Heart right ventricle (tissue), 16 donors: ENCODE measurements at regions not wholly inside any gene's neighbourhood (a gene's known extent, or its start where the extent isn't known, plus 50 kb on each side); places are given as distances from the start of the nearest gene placed in this dataset.
"Not testable (repeated sequence)": the region's sequence is repeated elsewhere in the genome, so short reads cannot be mapped to it uniquely, and the experiment has no call there.

Experiments
- ATAC-seq, 8 donors: fragments of 200-7000 bp; cut with Tn5 transposase; one replicate each; pipeline ENCODE4 v1.9.1; 2020; ENCODE audit warnings: mild to moderate bottlenecking in 8 of 8, moderate library complexity in 8 of 8, moderate number of reproducible peaks in 1 of 8
- DNase-seq, 2 donors: peaks; one replicate each; pipeline ENCODE4 v3.0.0-alpha.2; 2020
- H3K27ac ChIP-seq, 10 donors: fragments of 200-600 bp; sonication (generic) in 2 of 10; one replicate each; pipeline versions ENCODE4 v1.5.0 to v1.8.0; 2020 to 2022; ENCODE audit warnings: mild to moderate bottlenecking in 3 of 10
- H3K27me3 ChIP-seq, 7 donors: fragments of 200-600 bp; one replicate each; pipeline ENCODE4 v1.8.0; 2021 to 2022; ENCODE audit warnings: mild to moderate bottlenecking in 2 of 7
- H3K36me3 ChIP-seq, 9 donors: fragments of 200-600 bp; sonication (generic) in 1 of 9; one replicate each; pipeline versions ENCODE4 v1.5.0 to v1.8.0; 2020 to 2022; ENCODE audit warnings: mild to moderate bottlenecking in 2 of 9
- H3K4me1 ChIP-seq, 9 donors: fragments of 200-600 bp; sonication (generic) in 1 of 9; one replicate each; pipeline versions ENCODE4 v1.5.0 to v1.8.0; 2020 to 2022; ENCODE audit warnings: mild to moderate bottlenecking in 4 of 9
- H3K4me3 ChIP-seq, 10 donors: fragments of 200-600 bp; sonication (generic) in 2 of 10; one replicate each; pipeline versions ENCODE4 v1.5.0 to v1.8.0; 2020 to 2022; ENCODE audit warnings: mild to moderate bottlenecking in 7 of 10, moderate library complexity in 2 of 10
- H3K9me3 ChIP-seq, 11 donors: fragments of 200-600 bp in 10 of 11; sonication (generic) in 2 of 11; one replicate each; pipeline versions ENCODE4 v1.5.0 to v1.8.0; 2013 to 2022; ENCODE audit warnings: mild to moderate bottlenecking in 2 of 11, control low read depth in 1 of 11, moderate library complexity in 1 of 11
- CTCF ChIP-seq, 9 donors: fragments of 200-600 bp; sonication (generic) in 2 of 9; IDR thresholded peaks; one replicate each; pipeline versions ENCODE4 v1.5.0 to v1.8.0; 2021 to 2022; ENCODE audit warnings: antibody characterized with exemption in 9 of 9, mild to moderate bottlenecking in 5 of 9, moderate library complexity in 1 of 9
- WGBS, 2 donors: extraction: QIAGEN DNeasy Blood & Tissue Kit; methylation state at CpG; one replicate each; pipeline ENCODE4 v1.1.7; 2013; ENCODE audit warnings: inconsistent platforms in 1 of 2; 5-methylcytosine and 5-hydroxymethylcytosine counted together
- intact Hi-C, 10 donors: fragments of 100-400 bp; cut with DNase I; formaldehyde crosslinking; loops; one replicate each; pipeline versions ENCODE4 v1.11.1 to v1.14.2; 2022
- donor health status: Arrhythmogenic right ventricular cardiomyopathy.
- donor health status: ischemic (EF 13 %, LVEDD 7.1; RV severe dilation, severe dysfunction).
- donor health status: healthy with polysubstance abuse.
- donor health status: DM: no; HTN: yes; CAD: no.
- donor health status: DM: no; HTN: no; CAD: no.
- donor health status: ischemic (EF 25% LVEDD 6.9; RV normal size, moderate dysfunction).
- donor health status: ischemic (EF 25% LVEDD 5.7; RV mildly dilated, moderate dysfunction).
- donor health status: healthy.
- donor health status: DM: yes; HTN: yes; CAD: no.
- donor health status: Ischemic cardiomyopathy.
- donor health status: ischemic (EF 35%, LVEDD 5.7; RV mildly dilated, moderate dysfunction).
- donor health status: nonischemic (EF 11% LVEDD 7.7; RV severe dilation, severe dysfunction).
- donor health status: DM: yes; HTN: yes; CAD: no.
- donor health status: PGD.
- donor health status: ischemic (EF 29% LVEDD 5.4; RV normal size, mild dysfunction).
- donor health status: nonischemic (EF 23%, LVEDD 6.1; RV moderate dilation, normal function).

- H3K27me3 ChIP-seq, result no peaks in the 10 kb centered on the region
- intact Hi-C loops, result loop anchor here in 1 of 10 donors (10.0 kb wide), 1 partner anchor 718 kb away; no protein-coding TSS in a partner anchor
- peak overlapping the region in 1 of 10 donors; percentile 34 for H3K27ac ChIP-seq
- peak in 1 of 2 donors; percentile 5 for DNase-seq
- WGBS, 2 donors, result 55 to 73% methylated on average over 7 of the region's 7 CpGs
- no peaks in the 10 kb centered on the region for H3K36me3 ChIP-seq
- H3K9me3 ChIP-seq, result no peaks in the 10 kb centered on the region
- no peak for ATAC-seq
- peaks cover 0 to 14% (median 6%) of the 10 kb centered on the region in 9 donors for H3K4me1 ChIP-seq
- no peak for TF ChIP-seq CTCF (IDR thresholded peaks at IDR 0.05)
- H3K4me3 ChIP-seq, result no peak overlapping the region
Observed at GRCh38 chr1:187842406-187843165, 1013.8 kb downstream of the PLA2G4A start.

- Histone ChIP-seq H3K27ac (no peak overlapping the region), H3K27me3 (no peaks in the 10 kb centered on the region), H3K4me1 (peaks cover 0 to 11% (median under 1%) of the 10 kb centered on the region in 9 donors), H3K36me3 (no peaks in the 10 kb centered on the region), H3K4me3 (no peak overlapping the region), H3K9me3 (no peaks in the 10 kb centered on the region)
- DNase-seq (no peak), ATAC-seq (no peak)
- TF ChIP-seq CTCF (IDR thresholded peaks at IDR 0.05), result no peak
- intact Hi-C loops, result loop anchor here in 1 of 10 donors (10.0 kb wide), 1 partner anchor 720 kb away; no protein-coding TSS in a partner anchor
- WGBS, 2 donors, result 86 to 87% methylated on average over 3 of the region's 3 CpGs
Observed at GRCh38 chr1:187844313-187844712, 1015.6 kb downstream of the PLA2G4A start.

DNA sequence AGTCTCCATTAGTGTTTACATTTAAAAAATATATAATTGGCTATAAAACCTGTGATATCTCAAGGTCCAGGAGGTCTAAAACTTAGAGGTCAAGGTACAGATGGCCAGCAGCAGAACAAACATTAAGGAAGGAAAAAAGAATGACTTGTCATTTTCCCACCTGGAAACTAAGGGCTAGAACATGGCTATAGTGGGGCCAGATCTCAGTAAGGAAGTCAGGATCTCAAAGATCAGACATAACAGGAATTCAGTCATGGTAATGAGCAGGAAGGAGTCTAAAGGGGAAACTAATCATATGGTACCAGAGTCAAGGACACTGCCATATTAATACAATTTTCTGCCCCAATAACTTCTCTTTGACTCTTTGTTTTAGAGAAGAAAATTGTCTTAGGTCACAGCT, 1018.8 kb downstream of the PLA2G4A start:
- Histone ChIP-seq H3K9me3 (peaks cover 0 to 8% (median 0%) of the 10 kb centered on the region in 11 donors), H3K27me3 (no peaks in the 10 kb centered on the region), H3K4me1 (no peaks in the 10 kb centered on the region), H3K27ac (no peak overlapping the region), H3K4me3 (no peak overlapping the region), H3K36me3 (no peaks in the 10 kb centered on the region)
- DNase-seq, result no peak
- intact Hi-C loops, result loop anchor here in 1 of 10 donors (10.0 kb wide), 1 partner anchor 723 kb away; no protein-coding TSS in a partner anchor
- no peak for ATAC-seq
- no peak for TF ChIP-seq CTCF (IDR thresholded peaks at IDR 0.05)

DNA sequence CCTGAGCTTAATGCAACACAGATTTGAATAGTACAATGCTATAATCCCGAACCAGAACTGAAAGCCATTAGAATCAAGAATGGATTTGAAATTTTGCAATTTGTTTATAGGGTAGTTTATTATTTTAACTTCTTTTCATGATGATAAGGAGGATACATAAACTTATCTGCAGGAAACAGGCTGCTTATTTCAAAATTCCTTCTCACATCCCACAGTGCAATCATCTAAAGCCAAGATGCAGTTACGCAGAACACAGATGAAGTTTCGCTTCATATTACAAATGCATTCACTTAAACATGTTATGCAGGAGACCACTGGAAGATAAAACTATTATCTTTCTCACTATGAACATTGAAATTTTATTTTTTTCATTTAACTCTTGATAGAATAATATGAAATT, 1019.6 kb downstream of the PLA2G4A start:
- Histone ChIP-seq H3K36me3 (no peaks in the 10 kb centered on the region), H3K9me3 (peaks cover 0 to 8% (median 0%) of the 10 kb centered on the region in 11 donors), H3K4me1 (no peaks in the 10 kb centered on the region), H3K4me3 (no peak overlapping the region), H3K27ac (no peak overlapping the region), H3K27me3 (no peaks in the 10 kb centered on the region)
- WGBS, 2 donors, result 41 to 57% methylated on average over 3 of the region's 3 CpGs
- DNase-seq (no peak), ATAC-seq (no peak)
- TF ChIP-seq CTCF (IDR thresholded peaks at IDR 0.05), result no peak
- intact Hi-C loops, result loop anchor here in 1 of 10 donors (10.0 kb wide), 1 partner anchor 724 kb away; no protein-coding TSS in a partner anchor

GRCh38 chr1:187850146-187850545, 1021.4 kb downstream of the PLA2G4A start:
- DNase-seq, H3K4me1 ChIP-seq, ATAC-seq, H3K9me3 ChIP-seq, H3K4me3 ChIP-seq, H3K27ac ChIP-seq, intact Hi-C loops, H3K27me3 ChIP-seq, H3K36me3 ChIP-seq: not testable (repeated sequence)
- 89 to 100% methylated on average over 22 to 26 of the region's 26 CpGs for WGBS, 2 donors
